HG02642 (cell line): ENCODE measurements at regions not wholly inside any gene's neighbourhood (a gene's known extent, or its start where the extent isn't known, plus 50 kb on each side); places are given as distances from the start of the nearest gene placed in this dataset.
"Not testable (repeated sequence)": the region's sequence is repeated elsewhere in the genome, so short reads cannot be mapped to it uniquely, and the experiment has no call there.

Experiments used
- ATAC-seq: cut with Tn5 transposase; IDR thresholded peaks from one replicate; pipeline ENCODE4 v1.9.1; 2021; ENCODE audit warnings: mild to moderate bottlenecking; ENCODE audit not compliant: unreplicated experiment, poor library complexity

DNA sequence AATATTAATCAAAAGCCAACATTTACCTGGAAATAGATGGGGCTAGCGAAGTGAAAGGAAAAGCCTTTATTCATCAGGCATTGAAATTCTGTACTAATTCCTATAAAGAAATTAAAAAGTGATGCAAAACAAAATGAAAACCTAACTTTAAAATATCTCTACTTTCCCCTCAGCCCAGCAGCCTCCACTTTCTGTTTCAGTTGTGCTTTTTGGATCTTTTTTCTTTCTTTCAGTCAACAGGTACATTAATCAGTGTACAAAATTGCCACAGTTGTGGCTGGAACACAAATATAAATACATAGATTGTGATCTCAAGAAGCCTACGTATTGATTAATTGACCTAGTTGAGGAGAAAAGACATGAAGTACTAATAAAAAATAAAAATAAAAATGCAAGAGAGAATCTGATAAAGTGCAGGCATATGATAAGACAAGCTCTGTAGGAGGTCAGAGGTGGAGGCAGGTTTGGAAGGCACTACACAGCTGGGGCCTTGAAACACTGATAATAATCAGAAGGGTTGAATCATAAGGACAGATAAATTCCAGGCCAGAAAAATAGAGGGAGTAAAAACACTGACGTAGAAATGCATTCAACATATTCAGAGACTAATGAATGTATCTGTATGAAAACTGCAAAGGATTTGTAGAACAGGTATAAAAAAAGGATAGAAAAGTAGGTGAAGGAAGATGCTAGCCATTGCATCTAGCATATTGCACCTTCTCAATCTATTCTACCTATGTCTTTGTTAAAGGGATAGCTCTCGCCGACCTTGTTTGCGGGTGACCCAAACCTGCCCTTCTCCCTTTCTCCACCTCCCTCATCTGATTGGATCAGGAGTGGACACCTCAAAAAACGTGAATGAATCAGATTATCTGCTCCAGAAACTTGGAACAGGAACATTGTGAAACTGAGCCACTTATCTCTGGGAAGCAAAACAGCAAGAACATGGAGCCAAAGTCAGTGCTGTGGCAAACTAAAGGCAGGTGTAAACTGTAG is 607.8 kb upstream of the ADGRL2 start:
- no peak for ATAC-seq

DNA sequence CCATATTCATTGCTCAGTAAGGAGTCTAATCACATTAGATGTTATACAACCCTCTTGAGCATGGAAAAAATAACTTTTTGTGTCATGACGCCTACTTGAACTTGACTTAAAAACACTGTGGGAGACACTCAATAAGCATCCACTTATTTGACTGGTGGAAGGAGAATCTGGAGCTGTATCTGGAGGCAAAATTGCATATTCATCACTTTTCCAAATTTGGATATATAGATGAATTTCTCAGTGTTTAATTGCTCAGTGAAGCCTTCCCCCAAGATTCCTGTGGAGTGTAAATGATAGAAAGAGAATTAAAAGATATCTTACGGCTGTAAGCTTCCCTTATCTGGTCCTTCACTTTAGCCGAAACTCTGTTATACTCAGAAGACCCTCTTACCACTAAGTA is 610.7 kb upstream of the ADGRL2 start:
- ATAC-seq: no peak

DNA sequence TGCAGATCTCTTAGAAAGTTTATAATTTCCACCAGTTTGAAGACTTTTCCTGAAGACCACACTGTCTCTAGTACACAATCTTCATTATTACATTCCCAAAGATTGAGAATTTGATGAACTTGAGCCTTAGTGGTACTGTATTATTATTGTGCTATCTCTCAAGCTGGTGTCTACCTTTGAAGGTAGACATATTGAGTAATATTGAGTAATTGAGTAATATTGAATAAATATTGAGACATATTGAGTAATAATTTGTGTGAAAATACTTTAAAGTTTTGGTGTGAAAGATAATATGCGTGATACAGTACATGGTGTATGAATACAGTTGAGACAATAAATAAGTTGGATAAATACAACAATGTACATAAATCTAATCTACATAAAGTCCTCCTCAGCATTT is 613.1 kb upstream of the ADGRL2 start:
- ATAC-seq: no peak

DNA sequence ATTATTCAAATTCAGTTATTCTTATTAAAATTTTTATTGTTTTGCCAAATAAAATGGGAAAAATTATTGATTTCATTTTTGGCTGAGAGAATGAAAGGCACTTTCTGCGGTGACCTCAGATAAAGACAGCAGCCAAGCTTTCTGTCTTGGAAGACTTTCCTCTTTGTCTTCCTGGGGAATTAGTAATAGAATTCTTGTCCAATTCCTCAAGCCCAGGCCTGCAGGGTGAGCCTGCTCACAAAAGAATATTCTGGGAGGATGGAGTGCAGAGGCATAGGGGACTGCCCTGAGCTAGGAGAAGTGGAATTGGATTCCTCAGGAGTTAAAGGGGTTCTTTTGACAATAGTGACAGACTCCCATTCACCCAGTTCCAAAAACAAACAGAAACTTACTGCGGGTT is 614.5 kb upstream of the ADGRL2 start:
- ATAC-seq: no peak

DNA sequence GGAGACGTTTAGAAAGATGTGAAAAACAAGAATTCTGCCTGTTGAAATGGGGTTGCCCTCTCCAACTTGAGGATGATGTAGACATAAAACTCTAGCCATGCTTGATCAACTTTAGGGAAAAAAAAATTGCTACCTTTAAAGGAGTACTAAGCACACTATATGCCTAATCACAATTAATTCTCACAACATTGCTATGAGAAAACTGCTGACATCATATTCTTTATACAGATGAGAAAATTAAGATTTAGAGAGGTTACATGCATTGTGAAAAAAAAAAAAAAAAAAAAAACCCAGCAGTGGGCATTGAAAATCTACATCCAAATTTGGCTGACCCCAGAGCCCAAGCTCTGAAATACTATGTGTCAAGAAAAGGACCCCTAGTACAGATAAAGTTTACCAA is 617.2 kb upstream of the ADGRL2 start:
- ATAC-seq: no peak

DNA sequence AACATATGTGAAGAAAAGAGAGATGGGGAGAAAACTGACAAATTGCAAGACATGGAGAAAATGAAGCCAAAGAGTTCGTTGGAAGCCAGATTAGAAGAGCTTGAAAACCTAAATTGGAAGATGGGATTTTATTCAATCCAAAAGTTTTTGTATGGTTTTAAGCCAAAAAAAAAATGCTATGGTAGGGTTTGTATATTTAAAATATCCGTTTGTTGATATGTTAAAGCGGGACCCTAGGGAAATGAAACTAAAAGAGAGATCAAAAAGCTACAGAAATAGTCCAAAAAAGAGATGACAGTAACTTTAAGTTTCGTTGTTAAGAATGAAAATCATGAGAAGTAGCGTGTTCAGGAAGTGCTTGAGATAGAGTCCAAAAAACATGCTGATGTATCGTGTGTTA is 617.7 kb upstream of the ADGRL2 start:
- no peak for ATAC-seq

DNA sequence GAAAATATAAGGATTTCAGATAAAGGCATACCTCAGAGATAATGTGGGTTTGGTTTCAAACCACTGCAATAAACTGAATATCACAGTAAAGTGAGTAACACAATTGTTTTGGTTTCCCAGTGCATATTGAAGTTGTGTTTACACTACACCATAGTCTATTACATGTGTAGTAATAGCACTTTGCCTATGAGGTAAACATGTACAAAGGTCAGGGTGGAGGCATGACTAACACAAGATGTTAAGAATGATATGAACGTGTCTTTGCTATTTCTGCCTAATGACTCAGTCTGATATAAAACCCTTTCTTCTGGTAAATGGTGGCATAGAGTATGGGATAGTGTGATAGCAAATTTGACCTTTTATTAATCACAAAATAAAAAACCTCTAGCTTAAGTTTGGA is 621.5 kb upstream of the ADGRL2 start:
- no peak for ATAC-seq

DNA sequence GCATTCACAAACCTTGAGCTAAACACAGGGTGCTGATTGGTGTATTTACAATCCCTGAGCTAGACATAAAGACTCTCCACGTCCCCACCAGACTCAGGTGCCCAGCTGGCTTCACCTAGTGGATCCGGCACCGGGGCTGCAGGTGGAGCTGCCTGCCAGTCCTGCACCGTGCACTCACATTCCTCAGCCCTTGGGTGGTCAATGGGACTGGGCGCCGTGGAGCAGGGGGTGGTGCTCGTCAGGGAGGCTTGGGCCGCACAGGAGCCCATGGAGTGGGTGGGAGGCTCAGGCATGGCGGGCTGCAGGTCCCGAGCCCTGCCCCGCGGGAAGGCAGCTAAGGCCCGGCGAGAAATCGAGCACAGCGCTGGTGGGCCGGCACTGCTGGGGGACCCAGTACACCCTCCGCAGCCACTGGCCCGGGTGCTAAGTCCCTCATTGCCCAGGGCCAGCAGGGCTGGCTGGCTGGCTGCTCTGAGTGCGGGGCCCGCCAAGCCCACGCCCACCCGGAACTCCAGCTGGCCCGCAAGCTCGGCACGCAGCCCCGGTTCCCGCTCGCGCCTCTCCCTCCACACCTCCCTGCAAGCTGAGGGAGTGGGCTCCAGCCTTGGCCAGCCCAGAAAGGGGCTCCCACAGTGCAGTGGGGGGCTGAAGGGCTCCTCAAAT is 622.2 kb upstream of the ADGRL2 start:
- not testable (repeated sequence) for ATAC-seq

DNA sequence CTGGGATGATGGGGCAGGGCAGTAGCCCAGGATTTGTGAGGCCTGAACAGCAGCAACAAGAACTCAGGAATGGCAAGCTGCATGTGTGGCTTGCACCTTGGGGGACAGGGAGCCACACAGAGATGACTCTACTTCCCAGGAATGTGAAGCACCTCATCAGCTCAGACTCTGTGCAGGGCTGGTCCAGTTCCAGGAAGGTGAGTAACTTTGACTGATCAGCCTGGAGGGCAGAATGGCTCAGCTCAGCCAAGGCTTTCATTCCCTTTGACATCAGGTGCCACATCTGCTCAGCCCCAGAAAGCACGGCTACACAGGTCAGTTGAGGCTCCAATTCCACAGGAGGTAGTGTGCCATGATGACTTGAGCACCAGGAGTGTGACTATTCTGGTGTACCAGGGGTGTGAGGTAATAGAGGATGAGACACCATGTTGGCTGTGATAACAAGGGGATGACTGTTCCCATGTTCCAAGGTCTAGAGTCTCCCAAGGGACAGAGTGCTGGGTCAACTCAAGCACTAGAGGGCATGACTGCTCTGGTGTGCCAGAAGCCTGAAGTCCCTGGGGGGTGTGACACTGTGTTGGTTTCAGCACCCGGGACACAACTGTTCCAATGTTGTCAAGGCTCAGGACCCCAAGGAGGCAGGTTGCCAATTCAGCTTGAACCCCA is 625.8 kb upstream of the ADGRL2 start:
- no peak for ATAC-seq

DNA sequence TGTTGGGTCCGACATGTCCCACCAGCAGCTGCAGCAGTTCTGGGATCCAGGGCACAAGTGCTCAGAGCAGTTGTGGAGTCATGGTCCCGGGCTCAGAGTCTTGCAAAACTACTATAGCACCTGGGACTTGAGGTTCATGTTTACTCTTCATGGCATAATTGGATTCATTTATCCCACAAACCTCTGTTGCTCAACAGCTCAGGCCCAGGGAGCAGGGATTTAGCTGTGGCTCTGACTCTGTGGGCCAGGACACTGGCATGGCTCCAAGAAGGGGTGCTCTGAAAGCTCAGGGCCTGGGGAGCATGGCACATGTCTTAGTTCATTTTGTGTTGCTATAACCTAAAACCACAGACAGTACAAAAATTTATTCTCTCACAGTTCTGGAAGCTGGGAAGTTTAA is 626.7 kb upstream of the ADGRL2 start:
- no peak for ATAC-seq

DNA sequence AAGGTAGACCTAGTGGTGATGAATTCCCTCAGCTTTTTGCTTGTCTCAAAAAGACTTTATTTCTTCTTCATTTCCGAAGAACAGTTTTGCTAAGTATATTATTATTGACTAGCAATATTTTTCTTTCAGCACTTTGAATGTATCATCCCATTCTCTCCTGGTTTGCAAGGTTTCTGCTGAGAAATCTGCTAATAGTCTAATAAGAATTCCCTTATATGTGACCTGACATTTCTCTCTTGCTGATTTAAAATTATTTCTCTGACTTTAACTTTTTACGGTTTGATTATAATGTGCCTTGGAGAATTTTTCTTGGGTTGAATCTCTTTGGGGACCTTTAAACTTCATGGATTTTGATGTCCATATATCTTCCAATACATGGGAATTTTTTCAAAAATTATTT is 628.3 kb upstream of the ADGRL2 start:
- ATAC-seq: no peak

DNA sequence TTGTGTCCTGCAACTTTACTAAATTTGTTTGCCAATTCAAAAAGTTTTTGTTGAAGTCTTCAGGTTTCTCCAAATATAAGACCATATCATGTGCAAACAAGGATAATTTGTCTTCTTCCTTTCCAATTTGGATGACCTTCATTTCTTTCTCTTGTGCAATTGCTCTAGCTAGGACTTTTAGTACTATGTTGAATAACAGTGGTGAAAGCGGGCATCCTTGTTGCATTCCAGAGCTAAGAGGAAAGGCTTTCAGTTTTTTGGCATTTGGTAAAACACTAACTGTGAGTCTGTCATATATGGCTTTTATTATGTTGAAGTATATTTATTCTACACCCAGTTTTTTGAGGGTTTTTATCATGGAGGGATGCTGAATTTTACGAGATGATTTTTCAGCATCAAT is 630.0 kb upstream of the ADGRL2 start:
- no peak for ATAC-seq

DNA sequence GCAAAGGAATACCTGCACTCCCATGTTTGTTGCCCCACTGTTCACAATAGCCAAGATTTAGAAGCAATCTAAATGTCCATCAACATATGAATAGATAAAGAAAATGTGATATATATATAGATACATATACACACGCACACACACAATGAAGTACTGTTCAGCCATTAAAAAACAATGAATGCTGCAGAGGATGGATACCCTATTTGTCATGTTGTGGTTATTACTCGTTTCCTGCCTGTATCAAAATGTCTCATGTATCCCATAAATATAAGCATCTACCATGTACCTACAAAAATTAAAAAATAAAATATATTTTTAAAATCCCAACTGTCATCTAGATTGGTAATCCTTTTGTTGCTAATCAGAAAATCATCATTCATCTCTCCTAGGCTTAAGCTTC is 634.8 kb upstream of the ADGRL2 start:
- no peak for ATAC-seq

DNA sequence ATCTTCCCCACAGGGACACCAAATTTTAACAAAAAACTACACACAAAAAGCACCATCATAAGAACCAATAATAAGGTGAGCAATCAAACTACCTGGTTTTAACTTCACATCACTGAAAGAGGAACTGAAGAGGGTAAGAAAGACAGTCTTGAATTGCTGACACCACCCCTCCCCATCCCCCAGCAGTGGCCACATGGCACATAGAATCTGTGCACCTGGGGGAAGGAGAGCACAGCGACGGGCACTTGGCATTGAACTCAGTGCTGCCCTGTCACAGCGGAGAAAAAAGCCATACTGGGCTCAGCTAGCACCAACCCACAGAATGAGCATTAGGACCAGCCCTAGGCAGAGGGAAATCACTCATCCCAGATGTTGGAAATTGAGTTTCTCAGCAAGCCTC is 640.0 kb upstream of the ADGRL2 start:
- ATAC-seq: no peak

DNA sequence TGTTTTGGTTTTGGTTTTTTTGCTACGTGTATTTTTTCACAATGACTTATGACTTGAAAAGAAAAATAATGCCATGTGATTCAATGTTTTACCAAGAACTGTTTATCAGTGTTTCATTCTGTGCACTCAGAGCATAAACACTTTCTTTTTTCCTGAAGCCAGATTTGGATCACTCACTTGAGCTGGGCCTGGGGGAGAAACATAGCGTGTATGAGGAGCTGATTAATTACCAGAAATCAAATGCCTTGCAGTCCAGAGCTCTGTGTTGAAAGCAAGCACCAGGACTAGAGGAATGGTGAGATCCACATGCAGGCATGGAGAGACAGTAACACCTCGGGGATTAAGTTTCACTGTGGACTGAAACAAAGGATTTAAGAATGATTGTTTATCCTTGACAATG is 642.1 kb upstream of the ADGRL2 start:
- no peak for ATAC-seq

DNA sequence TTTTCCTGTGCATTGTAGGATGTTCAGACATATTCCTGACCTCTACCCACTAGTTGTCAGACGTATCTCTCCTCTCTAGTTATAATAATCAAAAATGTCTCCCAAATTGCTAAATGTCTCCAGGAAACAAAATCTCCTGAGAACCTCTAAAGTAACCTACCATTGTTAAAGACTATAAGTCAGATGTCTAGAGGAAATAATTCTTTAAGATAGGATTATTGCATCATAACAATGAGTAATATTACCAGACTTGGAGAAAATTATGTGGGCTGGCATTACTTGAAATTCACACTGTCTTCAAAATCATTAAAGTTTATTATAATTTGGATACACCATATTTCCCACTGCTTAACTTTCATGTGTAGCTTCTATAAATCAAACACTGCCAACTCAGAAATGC is 643.0 kb upstream of the ADGRL2 start:
- no peak for ATAC-seq

DNA sequence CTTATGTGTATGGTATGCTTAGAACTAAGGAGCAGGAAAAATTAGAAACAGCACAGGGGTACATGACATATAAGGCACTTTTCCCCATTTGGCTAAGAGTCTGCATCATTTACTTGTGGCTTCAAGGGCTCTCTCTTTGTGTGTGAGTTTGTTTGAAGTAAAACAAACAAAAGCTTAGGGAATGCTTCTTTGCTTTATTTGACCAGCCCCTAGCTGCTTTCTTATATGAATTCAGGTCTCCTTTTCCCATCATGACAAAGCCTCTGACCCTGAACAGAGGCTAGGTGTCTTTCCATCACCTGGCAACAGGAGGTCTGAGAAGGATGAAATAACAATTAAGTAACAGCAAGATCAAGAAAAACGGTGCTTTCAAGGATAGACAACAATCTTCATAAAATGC is 643.8 kb upstream of the ADGRL2 start:
- no peak for ATAC-seq

DNA sequence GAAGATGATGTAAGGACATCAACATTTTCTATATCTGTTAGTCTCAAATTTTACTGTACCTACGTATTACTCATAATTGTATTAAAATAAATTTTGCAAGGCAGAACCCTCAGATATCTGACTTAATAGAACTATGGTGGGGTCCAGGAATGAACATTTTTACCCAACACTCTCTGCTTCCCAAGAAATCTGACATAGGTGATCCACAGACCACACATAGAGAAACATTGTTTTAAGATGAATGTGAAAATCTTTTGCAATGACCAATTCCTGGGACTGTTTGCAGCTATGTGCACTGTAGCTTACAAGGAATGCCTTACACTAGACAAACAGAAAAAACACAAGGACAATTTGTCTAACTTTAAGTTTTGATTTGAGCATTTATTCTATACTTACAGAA is 645.6 kb upstream of the ADGRL2 start:
- no peak for ATAC-seq

DNA sequence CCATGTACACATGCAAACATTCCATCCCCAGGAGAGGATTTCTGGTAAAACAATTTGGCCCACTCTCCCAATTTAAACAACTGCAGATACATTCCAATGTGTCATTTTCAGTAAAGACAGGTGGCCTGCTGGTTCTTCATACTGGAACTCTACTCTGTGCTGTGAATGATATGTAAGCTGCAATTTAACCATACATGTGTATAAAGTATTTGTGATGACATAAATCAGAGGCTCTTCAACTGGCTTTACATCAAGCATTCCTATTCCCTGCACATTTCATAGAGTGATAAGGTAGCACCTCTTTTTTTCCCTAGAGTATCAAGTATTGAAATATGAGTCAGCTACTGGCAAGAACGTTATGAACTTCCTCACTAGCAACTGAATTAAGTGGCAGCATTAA is 649.5 kb upstream of the ADGRL2 start:
- no peak for ATAC-seq

DNA sequence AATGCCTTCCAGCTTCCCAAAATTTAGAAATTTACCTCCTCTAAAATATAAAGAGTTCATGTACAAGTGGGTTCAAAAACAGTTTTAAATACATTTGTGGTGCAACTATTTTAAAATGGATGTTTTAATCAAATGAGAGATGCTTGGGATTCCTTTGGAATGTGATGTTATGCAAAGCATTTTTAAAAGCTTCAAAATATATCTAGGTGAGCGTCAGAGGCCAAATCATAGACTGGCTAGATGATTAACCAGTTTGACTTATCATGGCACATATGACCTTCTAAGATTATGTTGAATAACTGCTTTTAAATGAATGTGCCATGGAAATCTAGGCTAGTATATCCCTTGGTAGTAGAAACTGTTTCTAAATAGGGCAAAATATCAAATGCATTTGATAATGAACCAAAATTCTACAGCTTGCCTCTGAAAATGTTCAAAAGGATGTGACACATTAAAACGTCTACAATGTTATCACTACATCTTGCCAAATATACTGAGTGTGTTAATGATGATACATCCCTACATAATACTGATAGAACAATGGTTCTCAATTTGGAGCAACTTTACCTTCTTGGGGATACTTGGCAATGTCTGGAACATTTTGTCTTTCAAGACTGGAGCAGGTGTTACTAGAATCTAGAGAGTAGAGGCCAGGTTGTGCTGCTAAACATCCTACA is 650.9 kb upstream of the ADGRL2 start:
- ATAC-seq: no peak
